Tibial nerve (tissue), 4 donors: ENCODE measurements at regions not wholly inside any gene's neighbourhood (a gene's known extent, or its start where the extent isn't known, plus 50 kb on each side); places are given as distances from the start of the nearest gene placed in this dataset.

Source experiments
- DNase-seq, 2 donors: peaks; one replicate each; pipeline ENCODE4 v3.0.0-alpha.2; 2019; ENCODE audit warnings: low spot score in 2 of 2
- H3K27ac ChIP-seq, 4 donors: fragments of 200-600 bp; sonication (generic) in 3 of 4; one replicate each; pipeline ENCODE4 v1.5.1; 2017 to 2019; ENCODE audit warnings: mild to moderate bottlenecking in 1 of 4
- H3K27me3 ChIP-seq, 2 donors: fragments of 200-600 bp; sonication (generic) in 1 of 2; one replicate each; pipeline versions ENCODE4 v1.5.1 to v1.6.0; 2017 to 2019
- H3K36me3 ChIP-seq, 3 donors: fragments of 200-600 bp; sonication (generic); one replicate each; pipeline ENCODE4 v1.5.1; 2018 to 2019
- H3K4me1 ChIP-seq, 4 donors: fragments of 200-600 bp; sonication (generic) in 3 of 4; one replicate each; pipeline ENCODE4 v1.5.1; 2017 to 2019
- H3K4me3 ChIP-seq, 4 donors: fragments of 200-600 bp; sonication (generic) in 3 of 4; one replicate each; pipeline ENCODE4 v1.5.1; 2017 to 2019; ENCODE audit warnings: mild to moderate bottlenecking in 1 of 4, moderate library complexity in 1 of 4
- H3K9me3 ChIP-seq, 4 donors: fragments of 200-600 bp; sonication (generic) in 3 of 4; one replicate each; pipeline ENCODE4 v1.5.1; 2017 to 2019
- EP300 ChIP-seq, 2 donors: sonication (generic); formaldehyde crosslinking; IDR thresholded peaks; one replicate each; pipeline ENCODE4 v1.6.1; 2017; ENCODE audit warnings: antibody characterized with exemption in 2 of 2, mild to moderate bottlenecking in 1 of 2
- POLR2A ChIP-seq, 2 donors: fragments of 450-650 bp; IDR thresholded peaks; one replicate each; pipeline ENCODE4 v1.6.1; 2017; ENCODE audit warnings: antibody characterized with exemption in 2 of 2, mild to moderate bottlenecking in 2 of 2, moderate library complexity in 2 of 2
- WGBS, 2 donors: methylation state at CpG; one replicate each; pipeline ENCODE4 v1.1.5; 2018; 5-methylcytosine and 5-hydroxymethylcytosine counted together
- TF ChIP-seq, protein P1 (sequence below), 5 experiments: fragments of 200-600 bp in 3 of 5; fragments of 450-650 bp in 2 of 5; sonication (generic) in 3 of 5; IDR thresholded peaks; one replicate each; pipeline ENCODE4 v1.5.1; 2016 to 2019; ENCODE audit warnings: antibody characterized with exemption in 5 of 5, mild to moderate bottlenecking in 3 of 5, moderate library complexity in 2 of 5

DNA sequence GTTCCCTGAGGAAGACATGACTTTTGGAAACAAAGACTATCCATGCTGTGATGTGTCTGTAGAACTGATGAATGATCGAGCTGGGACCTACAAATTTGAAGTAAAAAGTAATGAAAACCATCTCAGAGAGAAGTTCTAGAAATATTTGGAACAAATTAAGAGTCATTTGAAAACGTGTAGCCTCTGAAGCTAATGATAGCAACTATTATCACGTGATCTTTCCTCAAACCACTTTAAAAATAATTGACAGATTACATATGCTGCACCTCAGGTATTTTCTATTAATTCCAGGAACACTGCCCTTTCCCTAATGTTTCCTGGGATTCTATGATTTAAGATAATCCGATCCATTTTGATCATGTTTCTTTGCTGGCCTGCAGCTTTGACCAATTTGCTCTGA lies 990.3 kb downstream of the CDH8 start:
- H3K27me3 ChIP-seq = no peaks in the 10 kb centered on the region
- H3K36me3 ChIP-seq = no peaks in the 10 kb centered on the region
- no peak overlapping the region for H3K4me3 ChIP-seq
- H3K27ac ChIP-seq = no peak overlapping the region
- H3K4me1 ChIP-seq = no peaks in the 10 kb centered on the region
- WGBS, 2 donors = 42 to 48% methylated on average over 4 of the region's 4 CpGs
- TF ChIP-seq EP300 (IDR thresholded peaks at IDR 0.05) (no peak), POLR2A (IDR thresholded peaks at IDR 0.05) (no peak)
- TF ChIP-seq, protein P1, sequence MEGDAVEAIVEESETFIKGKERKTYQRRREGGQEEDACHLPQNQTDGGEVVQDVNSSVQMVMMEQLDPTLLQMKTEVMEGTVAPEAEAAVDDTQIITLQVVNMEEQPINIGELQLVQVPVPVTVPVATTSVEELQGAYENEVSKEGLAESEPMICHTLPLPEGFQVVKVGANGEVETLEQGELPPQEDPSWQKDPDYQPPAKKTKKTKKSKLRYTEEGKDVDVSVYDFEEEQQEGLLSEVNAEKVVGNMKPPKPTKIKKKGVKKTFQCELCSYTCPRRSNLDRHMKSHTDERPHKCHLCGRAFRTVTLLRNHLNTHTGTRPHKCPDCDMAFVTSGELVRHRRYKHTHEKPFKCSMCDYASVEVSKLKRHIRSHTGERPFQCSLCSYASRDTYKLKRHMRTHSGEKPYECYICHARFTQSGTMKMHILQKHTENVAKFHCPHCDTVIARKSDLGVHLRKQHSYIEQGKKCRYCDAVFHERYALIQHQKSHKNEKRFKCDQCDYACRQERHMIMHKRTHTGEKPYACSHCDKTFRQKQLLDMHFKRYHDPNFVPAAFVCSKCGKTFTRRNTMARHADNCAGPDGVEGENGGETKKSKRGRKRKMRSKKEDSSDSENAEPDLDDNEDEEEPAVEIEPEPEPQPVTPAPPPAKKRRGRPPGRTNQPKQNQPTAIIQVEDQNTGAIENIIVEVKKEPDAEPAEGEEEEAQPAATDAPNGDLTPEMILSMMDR (IDR thresholded peaks at IDR 0.05) = no peak
- no peak for DNase-seq
- no peaks in the 10 kb centered on the region for H3K9me3 ChIP-seq

DNA sequence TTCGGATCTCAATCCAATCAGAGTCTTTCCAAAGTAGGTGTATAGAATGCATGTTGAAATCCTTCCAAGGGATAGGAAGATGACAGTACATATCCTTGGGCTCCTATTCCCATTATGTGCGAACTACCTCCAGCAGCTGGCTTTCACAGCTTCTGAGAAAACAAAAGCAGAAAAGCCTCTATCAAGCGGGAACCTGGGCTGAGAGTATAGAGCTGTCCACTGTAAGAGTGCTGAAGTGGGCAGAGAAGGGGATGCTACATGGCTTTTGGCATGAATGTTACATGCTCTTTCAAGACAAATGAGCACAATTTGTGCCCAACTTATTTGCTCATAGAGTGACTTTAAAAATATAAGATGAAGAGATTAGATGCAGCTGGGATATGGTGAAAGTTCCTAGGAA lies 993.5 kb downstream of the CDH8 start:
- Histone ChIP-seq H3K27me3 (no peaks in the 10 kb centered on the region), H3K27ac (no peak overlapping the region), H3K9me3 (no peaks in the 10 kb centered on the region), H3K36me3 (no peaks in the 10 kb centered on the region), H3K4me3 (no peak overlapping the region), H3K4me1 (no peaks in the 10 kb centered on the region)
- TF ChIP-seq POLR2A (IDR thresholded peaks at IDR 0.05) (no peak), EP300 (IDR thresholded peaks at IDR 0.05) (no peak)
- TF ChIP-seq, protein P1 (IDR thresholded peaks at IDR 0.05) = no peak
- 41 to 44% methylated on average over 3 of the region's 3 CpGs for WGBS, 2 donors
- DNase-seq = no peak

DNA sequence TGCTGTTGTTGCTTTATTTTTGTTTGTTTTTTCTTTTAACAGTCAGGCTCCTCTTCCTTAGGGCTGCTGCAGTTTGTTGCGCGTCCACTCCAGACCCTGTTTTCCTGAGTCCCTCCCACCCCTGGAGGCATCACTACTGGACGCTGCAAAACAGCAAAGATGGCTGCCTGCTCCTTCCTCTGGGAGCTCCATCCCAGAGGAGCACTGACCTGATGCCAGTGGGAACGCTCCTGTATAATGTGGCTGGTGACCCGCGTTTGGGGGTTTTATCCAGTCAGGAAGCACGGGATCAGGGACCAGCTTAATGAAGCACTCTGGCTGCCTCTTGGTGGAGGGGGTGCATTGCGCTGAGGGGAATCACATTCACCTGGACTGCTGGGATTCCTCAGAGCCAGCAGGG lies 1005.6 kb downstream of the CDH8 start:
- Histone ChIP-seq H3K9me3 (no peaks in the 10 kb centered on the region), H3K27me3 (no peaks in the 10 kb centered on the region), H3K4me1 (no peaks in the 10 kb centered on the region), H3K36me3 (no peaks in the 10 kb centered on the region), H3K27ac (no peak overlapping the region), H3K4me3 (no peak overlapping the region)
- no peak for DNase-seq
- TF ChIP-seq, protein P1 (IDR thresholded peaks at IDR 0.05) = no peak
- TF ChIP-seq POLR2A (IDR thresholded peaks at IDR 0.05) (no peak), EP300 (IDR thresholded peaks at IDR 0.05) (no peak)
- WGBS, 2 donors = 90 to 100% methylated on average over 8 of the region's 8 CpGs

DNA sequence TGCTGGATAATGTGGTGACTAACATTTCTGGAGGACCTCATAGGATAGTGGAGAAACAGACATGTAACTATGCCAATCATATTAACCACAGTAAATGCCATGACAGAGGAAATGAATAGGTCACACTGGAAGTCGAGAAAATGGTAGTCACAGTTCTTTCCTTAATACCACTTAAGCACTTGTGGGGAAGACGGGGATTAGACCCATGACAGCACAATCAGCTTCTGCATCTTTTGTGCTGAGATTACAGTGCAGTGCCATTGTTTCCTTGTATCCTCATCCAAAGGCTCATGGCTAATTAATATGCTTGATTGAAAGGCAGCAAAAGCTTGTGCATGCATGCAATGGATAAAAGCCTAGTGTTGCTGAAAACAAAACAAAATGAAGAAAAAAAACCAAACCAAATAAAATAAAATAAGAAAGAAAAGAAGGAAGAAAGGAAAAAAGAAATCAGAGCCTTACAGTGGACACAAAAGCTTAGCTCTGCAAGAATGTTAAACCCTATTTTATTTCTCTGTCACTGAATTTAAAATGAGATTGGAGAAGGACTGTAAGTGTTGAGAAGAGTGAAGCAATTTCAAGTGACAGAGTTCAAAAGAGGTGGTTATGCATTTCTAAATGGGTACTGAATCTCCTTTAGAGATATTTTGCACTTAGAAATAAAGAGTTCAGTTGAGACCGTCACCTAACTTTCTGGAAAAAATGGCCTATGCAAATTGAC lies 1011.9 kb downstream of the CDH8 start:
- TF ChIP-seq, protein P1 (IDR thresholded peaks at IDR 0.05) = no peak
- TF ChIP-seq EP300 (IDR thresholded peaks at IDR 0.05) = no peak
- TF ChIP-seq POLR2A (IDR thresholded peaks at IDR 0.05) = no peak
- H3K9me3 ChIP-seq = no peaks in the 10 kb centered on the region
- H3K27ac ChIP-seq = no peak overlapping the region
- no peak for DNase-seq
- no peaks in the 10 kb centered on the region for H3K4me1 ChIP-seq
- WGBS, 2 donors = 40 to 48% methylated on average over 3 of the region's 3 CpGs
- no peaks in the 10 kb centered on the region for H3K36me3 ChIP-seq
- H3K4me3 ChIP-seq = no peak overlapping the region
- no peaks in the 10 kb centered on the region for H3K27me3 ChIP-seq

DNA sequence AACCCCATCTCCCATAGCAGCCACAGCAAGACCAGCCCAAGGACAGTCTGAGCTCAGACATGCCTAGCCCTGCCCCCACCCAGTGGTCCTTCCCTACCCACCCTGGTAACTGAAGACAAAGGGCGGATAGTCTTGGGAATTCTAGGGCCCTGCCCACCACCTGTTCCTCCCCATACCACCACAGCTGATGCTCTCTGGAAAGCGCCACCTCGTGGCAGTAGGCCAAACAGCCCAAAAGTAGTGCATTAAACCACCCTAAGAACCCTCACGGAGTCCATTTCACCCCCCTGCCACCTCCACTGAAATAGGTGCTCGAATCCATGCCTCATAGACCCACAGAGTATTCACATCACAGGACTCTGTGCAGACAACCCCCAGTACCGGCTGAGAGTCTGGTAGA lies 1021.4 kb downstream of the CDH8 start:
- TF ChIP-seq, protein P1 (IDR thresholded peaks at IDR 0.05) = no peak
- TF ChIP-seq EP300 (IDR thresholded peaks at IDR 0.05) (no peak), POLR2A (IDR thresholded peaks at IDR 0.05) (no peak)
- Histone ChIP-seq H3K4me1 (no peaks in the 10 kb centered on the region), H3K27me3 (no peaks in the 10 kb centered on the region), H3K9me3 (no peaks in the 10 kb centered on the region), H3K4me3 (no peak overlapping the region), H3K27ac (no peak overlapping the region), H3K36me3 (no peaks in the 10 kb centered on the region)
- 81% methylated on average over 6 of the region's 6 CpGs for WGBS, 2 donors
- DNase-seq = no peak
